Activated T-cell treated with anti-CD3 and anti-CD28 coated beads, Interleukin-2, amount 50 U/mL, for 72 hours (primary cell): ENCODE measurements at regions not wholly inside any gene's neighbourhood (a gene's known extent, or its start where the extent isn't known, plus 50 kb on each side); places are given as distances from the start of the nearest gene placed in this dataset.

Source experiments
- ATAC-seq, 2 donors: fragments of 150-1000 bp; cut with Tn5 transposase; replicated peaks in 1 of 2; 2 replicates each; pipeline ENCODE4 v1.10.0; 2021; ENCODE audit warnings: moderate library complexity in 2 of 2, mild to moderate bottlenecking in 1 of 2
- DNase-seq, 2 donors: peaks; one replicate each; pipeline ENCODE4 v3.0.0; 2021 to 2022; ENCODE audit warnings: mixed read lengths in 1 of 2
- H3K27ac Mint-ChIP-seq: one replicate; pipeline ENCODE4 v1.8.0; 2022; ENCODE audit warnings: mild to moderate bottlenecking, moderate library complexity, mixed read lengths
- H3K27me3 Mint-ChIP-seq: one replicate; pipeline ENCODE4 v1.8.0; 2022; ENCODE audit warnings: low read depth, mixed read lengths
- H3K36me3 Mint-ChIP-seq, 2 donors: one replicate each; pipeline ENCODE4 v1.8.0; 2022; ENCODE audit warnings: mixed read lengths in 2 of 2, mild to moderate bottlenecking in 1 of 2; ENCODE audit not compliant: insufficient read depth in 2 of 2
- H3K4me1 Mint-ChIP-seq: one replicate; pipeline ENCODE4 v1.8.0; 2022; ENCODE audit warnings: low read depth, mixed read lengths
- H3K4me3 Mint-ChIP-seq, 2 donors: one replicate each; pipeline ENCODE4 v1.8.0; 2022; ENCODE audit warnings: mild to moderate bottlenecking in 2 of 2, mixed read lengths in 2 of 2, moderate library complexity in 2 of 2
- H3K9me3 Mint-ChIP-seq, 2 donors: one replicate each; pipeline ENCODE4 v1.8.0; 2022; ENCODE audit warnings: mixed read lengths in 2 of 2

DNA sequence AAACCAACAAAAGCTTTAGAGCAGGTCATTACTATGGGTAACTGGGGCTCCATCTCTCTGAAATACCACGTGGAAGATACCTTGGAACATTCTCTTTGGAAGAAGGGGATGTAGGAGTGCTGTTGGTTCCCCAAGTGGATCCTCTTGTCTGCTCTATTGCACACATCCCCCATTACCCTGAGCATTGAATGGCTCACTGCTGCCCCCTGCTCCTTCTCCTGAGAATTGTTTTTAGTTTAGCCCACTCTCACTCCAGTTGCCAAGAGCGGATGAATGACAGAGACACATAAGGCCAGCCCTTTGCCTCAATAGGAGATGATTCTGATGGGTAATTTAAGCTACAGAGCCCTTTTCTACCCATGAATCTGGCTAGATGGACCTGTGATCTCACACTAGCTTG lies 135.6 kb upstream of the SUCLG2 start:
- peaks cover 6% of the 10 kb centered on the region for H3K4me1 Mint-ChIP-seq
- no peaks in the 10 kb centered on the region for H3K27me3 Mint-ChIP-seq
- ATAC-seq (peak; percentile 63 to 64), DNase-seq (peak; percentile 42 to 66)
- no peak overlapping the region for H3K4me3 Mint-ChIP-seq
- H3K36me3 Mint-ChIP-seq: peaks cover 2 to 13% of the 10 kb centered on the region in 2 donors
- peaks cover 4 to 9% of the 10 kb centered on the region in 2 donors for H3K9me3 Mint-ChIP-seq
- no peak overlapping the region for H3K27ac Mint-ChIP-seq

DNA sequence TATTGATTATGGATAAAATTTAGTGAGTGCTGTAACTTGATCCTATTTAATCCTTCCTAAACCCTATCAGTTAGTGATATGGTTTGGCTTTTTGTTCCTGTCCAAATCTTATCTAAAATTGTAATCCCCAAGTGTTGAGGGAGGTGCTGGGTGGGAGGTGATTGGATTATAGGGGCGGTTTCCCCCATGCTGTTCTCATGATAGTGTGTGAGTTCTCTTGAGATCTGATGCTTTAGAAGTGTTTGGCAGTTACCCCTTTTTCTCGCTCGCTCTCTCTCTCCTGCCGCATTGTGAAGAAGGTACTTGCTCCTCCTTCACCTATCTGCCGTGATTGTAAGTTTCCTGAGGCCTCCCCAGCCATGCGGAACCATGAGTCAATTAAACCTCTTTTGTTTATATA lies 134.0 kb upstream of the SUCLG2 start:
- DNase-seq: no peak
- Mint-ChIP-seq H3K36me3 (peaks cover 3 to 13% of the 10 kb centered on the region in 2 donors), H3K4me3 (no peak overlapping the region), H3K27ac (no peak overlapping the region), H3K4me1 (peaks cover 6% of the 10 kb centered on the region), H3K27me3 (no peaks in the 10 kb centered on the region), H3K9me3 (peaks cover 7 to 11% of the 10 kb centered on the region in 2 donors)
- no peak for ATAC-seq

DNA sequence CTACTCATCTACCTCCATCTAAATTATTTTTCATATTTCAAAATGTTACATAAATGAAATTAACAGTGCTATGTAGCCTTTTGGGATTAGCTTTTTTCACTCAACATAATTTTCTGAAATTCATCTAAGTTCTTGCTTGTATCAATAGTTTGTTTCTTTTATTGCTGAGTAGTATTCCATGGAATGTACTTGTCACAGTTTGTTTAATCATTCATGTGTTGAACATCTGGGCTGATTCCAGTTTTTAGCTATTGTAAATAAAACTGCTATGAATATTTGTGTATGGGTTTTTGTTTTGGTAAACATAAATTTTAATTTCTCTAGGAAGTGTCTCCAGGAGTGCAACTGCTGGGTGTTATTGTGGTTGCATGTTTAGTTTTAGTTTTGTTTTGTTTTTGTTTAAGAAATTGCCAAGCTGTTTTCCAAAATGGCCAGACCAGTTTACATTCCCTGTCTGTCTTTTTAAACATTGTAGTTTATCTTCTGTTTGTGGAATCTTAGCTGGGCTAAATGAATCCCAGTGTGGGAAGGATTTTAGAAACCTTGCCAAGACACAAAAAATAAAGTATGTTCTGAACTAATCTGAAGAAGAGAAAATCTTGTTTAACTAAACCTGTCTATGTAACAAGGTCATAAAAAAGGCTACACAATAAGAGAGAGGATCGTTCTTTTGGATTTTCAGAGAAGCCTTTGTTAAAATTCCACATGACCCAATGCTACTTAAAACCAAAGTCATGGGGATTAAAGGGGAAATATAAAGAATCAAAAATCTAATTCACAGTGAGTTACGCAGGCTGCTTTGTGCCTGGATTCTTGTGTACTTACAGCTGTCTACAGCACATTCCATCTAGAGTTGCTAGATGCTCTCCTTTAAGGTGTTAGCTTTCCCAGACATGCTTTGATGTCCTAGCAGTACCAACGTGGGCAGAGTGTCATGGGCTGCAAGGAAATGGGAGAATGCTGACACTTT lies 129.2 kb upstream of the SUCLG2 start:
- Mint-ChIP-seq H3K27ac (no peak overlapping the region), H3K9me3 (peaks cover 11 to 17% of the 10 kb centered on the region in 2 donors), H3K4me1 (no peaks in the 10 kb centered on the region), H3K27me3 (no peaks in the 10 kb centered on the region), H3K36me3 (peaks cover 12 to 14% of the 10 kb centered on the region in 2 donors), H3K4me3 (no peak overlapping the region)
- ATAC-seq (no peak), DNase-seq (no peak)

DNA sequence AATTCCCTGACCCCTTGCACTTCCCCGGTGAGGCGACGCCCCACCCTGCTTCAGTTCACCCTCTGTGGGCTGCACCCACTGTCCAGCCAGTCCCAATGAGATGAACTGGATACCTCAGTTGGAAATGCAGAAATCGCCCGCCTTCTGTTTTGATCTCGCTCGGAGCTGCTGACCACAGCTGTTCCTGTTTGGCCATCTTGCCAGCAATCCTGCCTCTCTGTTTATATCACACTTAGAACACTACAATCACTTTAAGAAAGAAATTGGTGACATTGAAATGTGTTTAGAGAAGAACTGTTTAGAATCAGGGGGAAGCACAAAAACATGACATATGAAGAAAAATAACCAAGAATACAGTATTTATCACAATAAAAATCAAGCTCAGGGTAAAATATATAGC lies 127.5 kb upstream of the SUCLG2 start:
- Mint-ChIP-seq H3K36me3 (peaks cover 14 to 18% of the 10 kb centered on the region in 2 donors), H3K27me3 (no peaks in the 10 kb centered on the region), H3K4me1 (no peaks in the 10 kb centered on the region), H3K4me3 (no peak overlapping the region), H3K27ac (no peak overlapping the region), H3K9me3 (peaks cover 12 to 23% of the 10 kb centered on the region in 2 donors)
- no peak for ATAC-seq
- DNase-seq: no peak

DNA sequence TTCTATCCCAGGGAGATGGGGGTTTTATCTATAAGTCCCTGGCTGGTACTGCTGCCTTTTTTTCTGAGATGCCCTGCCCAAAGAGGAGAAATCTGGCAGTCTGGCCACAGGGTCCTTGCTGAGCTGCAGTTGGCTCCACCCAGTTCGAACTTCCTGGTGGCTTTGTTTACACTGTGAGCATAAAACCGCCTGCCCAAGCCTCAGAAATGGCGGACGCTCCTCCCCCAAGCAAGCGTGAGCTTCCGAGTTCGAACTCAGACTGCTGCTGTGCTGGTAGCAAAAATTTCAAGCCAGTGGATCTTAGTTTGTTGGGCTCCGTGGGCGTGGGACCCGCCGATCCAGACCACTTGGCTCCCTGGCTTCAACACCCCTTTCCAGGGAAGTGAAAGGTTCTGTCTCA lies 126.8 kb upstream of the SUCLG2 start:
- Mint-ChIP-seq H3K27me3 (no peaks in the 10 kb centered on the region), H3K4me3 (no peak overlapping the region), H3K36me3 (peaks cover 15 to 23% of the 10 kb centered on the region in 2 donors), H3K9me3 (peaks cover 16 to 27% of the 10 kb centered on the region in 2 donors), H3K4me1 (no peaks in the 10 kb centered on the region), H3K27ac (no peak overlapping the region)
- DNase-seq (no peak), ATAC-seq (no peak)

DNA sequence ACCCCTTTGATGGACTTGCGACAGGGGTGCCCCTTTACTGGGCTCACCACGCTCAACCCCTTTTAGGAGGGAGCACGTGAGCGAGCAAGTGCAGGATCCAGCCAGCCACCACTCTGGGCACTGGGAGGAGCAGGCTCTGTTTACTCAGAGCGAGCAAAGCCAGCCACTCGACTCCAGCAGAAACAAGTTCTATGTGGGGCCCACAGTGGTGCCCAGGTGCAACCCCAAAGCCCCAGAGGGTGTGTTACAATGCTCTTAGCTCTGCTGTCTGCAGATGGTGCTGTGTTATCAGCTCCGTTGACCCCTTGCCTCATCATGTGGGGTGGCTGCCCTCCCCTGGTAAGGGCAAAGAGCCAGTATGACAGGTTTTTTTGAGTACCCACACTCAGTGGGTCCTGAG lies 120.3 kb upstream of the SUCLG2 start:
- H3K4me3 Mint-ChIP-seq: no peak overlapping the region
- H3K4me1 Mint-ChIP-seq: no peaks in the 10 kb centered on the region
- H3K27ac Mint-ChIP-seq: no peak overlapping the region
- DNase-seq (no peak), ATAC-seq (no peak)
- H3K36me3 Mint-ChIP-seq: peaks cover 10 to 14% of the 10 kb centered on the region in 2 donors
- no peaks in the 10 kb centered on the region for H3K27me3 Mint-ChIP-seq
- peaks cover 7 to 21% of the 10 kb centered on the region in 2 donors for H3K9me3 Mint-ChIP-seq

DNA sequence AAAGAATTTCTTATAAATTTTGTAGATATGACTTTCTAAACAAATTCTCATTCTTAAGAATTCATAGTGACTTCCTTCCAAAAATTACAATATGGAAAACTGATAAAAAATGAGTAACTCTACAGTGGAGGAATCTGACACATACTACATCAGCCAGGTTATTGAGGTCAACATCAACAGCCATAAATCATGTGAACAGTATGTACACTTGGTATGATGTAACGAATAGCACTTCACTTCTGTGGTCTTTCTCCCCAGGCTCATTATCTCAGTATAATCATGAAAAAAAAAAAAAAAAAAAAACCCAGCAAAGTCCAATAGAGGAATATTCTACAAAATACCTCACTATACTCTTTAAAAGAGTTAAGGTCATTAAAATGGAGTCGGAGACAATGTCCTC lies 111.2 kb upstream of the SUCLG2 start:
- ATAC-seq: no peak
- no peak overlapping the region for H3K27ac Mint-ChIP-seq
- no peaks in the 10 kb centered on the region for H3K4me1 Mint-ChIP-seq

DNA sequence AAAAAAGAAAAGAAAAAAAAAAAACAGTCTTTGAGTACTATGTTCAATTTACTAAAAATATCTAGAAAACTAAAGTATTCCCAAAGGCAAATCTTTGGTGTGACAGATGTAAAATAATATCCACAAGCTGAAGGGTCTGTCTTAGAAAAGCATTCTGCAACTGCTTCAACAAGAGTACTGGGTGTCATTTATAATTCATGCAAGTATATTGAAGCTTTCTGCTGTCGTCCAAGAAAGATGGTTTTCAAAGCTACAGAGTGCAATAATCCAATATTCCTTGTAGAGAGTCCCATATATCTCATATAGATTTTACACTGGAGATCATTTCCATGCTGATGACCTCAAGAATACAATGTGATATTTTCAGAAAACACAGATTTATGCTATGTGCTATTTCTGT lies 90.9 kb upstream of the SUCLG2 start:
- Mint-ChIP-seq H3K27me3 (no peaks in the 10 kb centered on the region), H3K4me1 (no peaks in the 10 kb centered on the region), H3K4me3 (no peak overlapping the region), H3K36me3 (peaks cover 7 to 13% of the 10 kb centered on the region in 2 donors), H3K9me3 (peaks cover 3 to 4% of the 10 kb centered on the region in 2 donors), H3K27ac (no peak overlapping the region)
- DNase-seq: no peak
- no peak for ATAC-seq

More for the DNA sequence above, 111.2 kb upstream of the SUCLG2 start:
- DNase-seq: no peak
- Mint-ChIP-seq H3K36me3 (peaks cover 17 to 18% of the 10 kb centered on the region in 2 donors), H3K4me3 (no peak overlapping the region), H3K27me3 (no peaks in the 10 kb centered on the region), H3K9me3 (peaks cover 20 to 22% of the 10 kb centered on the region in 2 donors)

DNA sequence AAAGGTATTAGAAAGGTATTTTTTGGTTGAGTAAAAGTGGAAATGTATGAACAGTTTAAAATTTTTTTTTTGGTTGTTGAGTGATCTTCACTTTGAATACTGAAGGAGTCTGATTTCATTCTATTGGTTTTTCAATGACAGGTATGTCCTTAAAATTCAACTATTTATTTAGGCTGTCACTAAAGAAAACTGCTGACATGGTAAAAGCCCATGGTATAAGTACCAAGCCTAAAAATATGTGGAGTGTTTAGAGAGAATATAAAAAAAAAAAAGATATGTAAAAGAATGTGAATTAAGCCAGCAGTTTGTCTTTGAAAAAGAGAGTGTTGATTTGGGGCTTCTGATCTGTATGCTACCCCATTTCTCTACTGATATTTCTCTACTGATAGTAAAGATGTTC lies 90.3 kb upstream of the SUCLG2 start:
- no peak overlapping the region for H3K4me3 Mint-ChIP-seq
- ATAC-seq (no peak), DNase-seq (no peak)
- H3K9me3 Mint-ChIP-seq: peaks cover 1 to 4% of the 10 kb centered on the region in 2 donors
- H3K36me3 Mint-ChIP-seq: peaks cover 5 to 10% of the 10 kb centered on the region in 2 donors
- H3K4me1 Mint-ChIP-seq: peaks cover 4% of the 10 kb centered on the region
- no peak overlapping the region for H3K27ac Mint-ChIP-seq
- no peaks in the 10 kb centered on the region for H3K27me3 Mint-ChIP-seq

DNA sequence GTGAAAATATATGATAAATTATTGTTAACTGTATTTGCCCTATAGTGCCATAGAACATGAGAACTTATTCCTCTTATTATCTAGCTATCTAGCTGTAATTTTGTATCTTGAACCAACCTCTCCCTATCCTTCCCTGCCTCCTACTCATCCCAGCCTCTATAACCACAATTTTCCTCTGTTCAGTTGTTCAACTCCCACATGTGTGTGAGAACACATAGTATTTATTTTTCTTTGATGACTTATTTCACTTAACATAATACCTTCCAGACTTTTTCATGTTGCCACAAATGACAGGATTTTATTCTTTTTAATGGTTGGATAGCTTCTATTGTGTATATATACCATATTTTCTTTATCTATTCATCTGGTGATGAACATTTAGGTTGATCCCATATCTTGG lies 85.4 kb upstream of the SUCLG2 start:
- Mint-ChIP-seq H3K27ac (no peak overlapping the region), H3K27me3 (no peaks in the 10 kb centered on the region), H3K4me3 (no peak overlapping the region), H3K4me1 (peaks cover 46% of the 10 kb centered on the region), H3K36me3 (peaks cover 8% of the 10 kb centered on the region in 2 donors), H3K9me3 (peaks cover 2 to 8% of the 10 kb centered on the region in 2 donors)
- no peak for ATAC-seq
- no peak for DNase-seq

DNA sequence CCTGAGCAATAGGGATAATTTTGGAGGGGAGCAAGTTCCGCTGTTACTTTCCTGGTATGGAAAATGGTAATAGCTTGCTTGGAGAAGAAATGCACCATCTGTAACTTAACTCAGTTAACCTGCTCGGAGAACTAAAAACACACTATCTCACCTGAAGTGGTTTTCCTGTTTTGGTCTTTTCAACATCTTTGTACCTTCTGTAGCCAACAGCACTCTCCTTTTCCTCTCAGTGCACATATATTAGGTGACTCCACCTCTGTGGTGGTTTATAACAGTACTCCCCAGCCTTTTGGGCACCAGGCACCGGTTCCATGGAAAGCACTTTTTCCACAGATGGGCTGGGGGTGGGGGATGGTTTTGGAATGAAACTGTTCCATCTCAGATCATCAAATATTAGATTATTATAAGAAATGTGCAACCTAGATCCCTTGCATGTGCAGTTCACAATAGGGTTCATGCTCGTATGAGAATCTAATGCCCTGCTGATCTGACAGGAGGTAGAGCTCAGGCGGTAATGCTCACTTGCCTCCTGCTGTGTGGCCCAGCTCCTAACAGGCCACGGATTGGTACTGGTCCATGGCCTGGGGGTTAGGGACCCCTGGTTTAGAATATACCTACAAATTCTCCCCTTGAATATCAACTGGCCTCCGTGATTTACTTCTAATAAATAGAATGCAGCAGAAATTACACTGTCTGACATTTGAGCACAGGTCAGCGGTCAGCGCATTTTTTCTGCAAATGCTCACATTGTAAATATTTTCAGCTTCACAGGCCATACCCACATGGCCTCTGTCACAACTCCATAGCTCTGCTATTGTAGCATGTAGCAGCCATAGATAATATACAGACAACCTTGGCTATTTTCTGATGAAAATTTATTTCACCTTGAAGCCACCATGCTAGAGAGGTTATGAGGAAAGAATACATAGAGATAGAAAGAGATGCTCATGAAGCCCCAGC lies 83.8 kb upstream of the SUCLG2 start:
- Mint-ChIP-seq H3K4me3 (peak overlapping the region in 1 of 2 donors; percentile 22), H3K27ac (no peak overlapping the region), H3K36me3 (peaks cover 8 to 11% of the 10 kb centered on the region in 2 donors), H3K27me3 (no peaks in the 10 kb centered on the region), H3K4me1 (peaks cover 50% of the 10 kb centered on the region), H3K9me3 (peaks cover 4 to 12% of the 10 kb centered on the region in 2 donors)
- DNase-seq (no peak), ATAC-seq (no peak)

DNA sequence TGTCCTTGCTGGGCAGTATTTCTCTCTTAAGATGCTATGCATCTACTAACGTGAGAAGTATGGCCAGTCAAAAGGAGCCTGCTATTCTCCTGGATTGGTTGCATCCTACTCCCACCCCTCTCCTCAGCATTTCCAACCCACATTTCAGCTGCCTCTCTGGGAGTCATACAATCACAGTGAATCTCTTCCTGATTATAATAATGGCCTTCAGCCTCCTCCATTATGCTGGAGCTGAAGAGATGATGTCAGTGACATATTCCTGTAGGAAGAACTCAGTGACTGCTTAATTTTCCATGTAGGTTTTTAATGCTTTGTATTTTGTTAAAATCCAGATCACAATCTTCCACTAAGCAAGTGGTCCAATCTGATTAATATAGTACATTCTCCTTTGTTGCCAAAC lies 82.7 kb upstream of the SUCLG2 start:
- Mint-ChIP-seq H3K27me3 (no peaks in the 10 kb centered on the region), H3K36me3 (peaks cover 6 to 8% of the 10 kb centered on the region in 2 donors), H3K9me3 (peaks cover 4 to 10% of the 10 kb centered on the region in 2 donors), H3K27ac (peak overlapping the region; percentile 48), H3K4me3 (no peak overlapping the region), H3K4me1 (peaks cover 50% of the 10 kb centered on the region)
- ATAC-seq (no peak), DNase-seq (no peak)
